GM12874 (cell line): ENCODE measurements at regions not wholly inside any gene's neighbourhood (a gene's known extent, or its start where the extent isn't known, plus 50 kb on each side); places are given as distances from the start of the nearest gene placed in this dataset.

Source experiments
- TF ChIP-seq, protein P1 (sequence below): IDR thresholded peaks from 2 replicates; pipeline ENCODE4 v1.5.1; 2011; ENCODE audit warnings: low read depth, mild to moderate bottlenecking, control low read depth, low read length, moderate library complexity; ENCODE audit not compliant: insufficient read depth

DNA sequence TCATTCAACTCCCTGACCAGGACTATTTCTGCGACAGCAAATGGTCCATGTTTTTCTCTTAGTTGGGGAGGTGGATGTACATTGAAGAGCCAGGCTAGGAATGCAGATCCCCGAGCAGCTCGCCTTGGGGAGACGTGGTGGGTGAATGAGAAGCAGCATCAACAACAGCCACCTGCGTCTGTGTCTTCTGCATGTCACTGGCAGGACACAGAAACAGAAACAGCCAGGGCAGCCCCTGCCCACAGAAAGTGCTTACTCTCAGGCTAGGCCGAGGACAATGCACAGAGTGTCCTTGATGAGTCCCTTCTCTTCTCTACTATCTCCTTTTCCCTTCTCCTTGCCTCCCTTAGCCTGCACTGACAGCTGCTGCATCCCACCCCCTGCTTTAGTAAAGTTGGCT lies 541.9 kb upstream of the CADM1 start:
- TF ChIP-seq, protein P1, sequence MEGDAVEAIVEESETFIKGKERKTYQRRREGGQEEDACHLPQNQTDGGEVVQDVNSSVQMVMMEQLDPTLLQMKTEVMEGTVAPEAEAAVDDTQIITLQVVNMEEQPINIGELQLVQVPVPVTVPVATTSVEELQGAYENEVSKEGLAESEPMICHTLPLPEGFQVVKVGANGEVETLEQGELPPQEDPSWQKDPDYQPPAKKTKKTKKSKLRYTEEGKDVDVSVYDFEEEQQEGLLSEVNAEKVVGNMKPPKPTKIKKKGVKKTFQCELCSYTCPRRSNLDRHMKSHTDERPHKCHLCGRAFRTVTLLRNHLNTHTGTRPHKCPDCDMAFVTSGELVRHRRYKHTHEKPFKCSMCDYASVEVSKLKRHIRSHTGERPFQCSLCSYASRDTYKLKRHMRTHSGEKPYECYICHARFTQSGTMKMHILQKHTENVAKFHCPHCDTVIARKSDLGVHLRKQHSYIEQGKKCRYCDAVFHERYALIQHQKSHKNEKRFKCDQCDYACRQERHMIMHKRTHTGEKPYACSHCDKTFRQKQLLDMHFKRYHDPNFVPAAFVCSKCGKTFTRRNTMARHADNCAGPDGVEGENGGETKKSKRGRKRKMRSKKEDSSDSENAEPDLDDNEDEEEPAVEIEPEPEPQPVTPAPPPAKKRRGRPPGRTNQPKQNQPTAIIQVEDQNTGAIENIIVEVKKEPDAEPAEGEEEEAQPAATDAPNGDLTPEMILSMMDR: no peak

DNA sequence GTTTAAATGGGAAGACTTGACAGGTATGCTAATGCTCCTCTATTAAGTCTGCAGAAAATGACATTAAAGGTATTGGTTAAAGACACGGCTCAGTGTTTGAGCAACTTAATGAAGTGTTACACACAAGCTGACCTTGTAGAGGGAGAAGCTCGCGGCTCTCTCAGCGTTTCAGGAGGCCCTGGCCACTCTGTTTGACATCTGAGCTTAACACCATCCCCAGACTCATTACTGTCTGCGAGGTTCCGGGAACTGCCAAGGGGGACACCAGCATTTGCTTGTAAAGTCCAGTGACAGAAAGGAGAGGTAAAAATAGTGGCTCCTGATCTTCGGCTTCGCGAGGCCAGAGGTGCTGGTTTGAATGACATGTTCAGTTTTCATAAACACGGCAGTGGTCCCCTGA lies 540.7 kb upstream of the CADM1 start:
- TF ChIP-seq, protein P1: no peak

DNA sequence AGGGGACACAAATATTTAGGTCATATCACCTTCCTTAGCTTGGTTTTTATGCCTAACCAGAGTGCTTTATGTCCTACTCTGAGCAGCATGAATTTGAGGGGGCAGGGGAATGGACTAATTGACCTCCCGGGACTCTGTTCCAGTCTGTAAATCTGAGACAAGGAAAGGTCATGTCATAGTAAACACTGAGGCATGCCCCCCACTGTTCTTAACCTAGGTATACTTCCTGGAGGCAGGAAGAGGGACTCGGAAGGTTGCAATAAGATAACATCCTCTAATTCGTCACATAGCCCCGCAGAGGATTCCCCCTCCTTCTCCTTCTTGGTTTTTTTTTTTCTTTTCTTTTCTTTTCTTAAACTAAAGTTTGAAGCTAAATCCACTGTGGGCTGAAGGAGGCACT lies 540.3 kb upstream of the CADM1 start:
- TF ChIP-seq, protein P1: no peak

DNA sequence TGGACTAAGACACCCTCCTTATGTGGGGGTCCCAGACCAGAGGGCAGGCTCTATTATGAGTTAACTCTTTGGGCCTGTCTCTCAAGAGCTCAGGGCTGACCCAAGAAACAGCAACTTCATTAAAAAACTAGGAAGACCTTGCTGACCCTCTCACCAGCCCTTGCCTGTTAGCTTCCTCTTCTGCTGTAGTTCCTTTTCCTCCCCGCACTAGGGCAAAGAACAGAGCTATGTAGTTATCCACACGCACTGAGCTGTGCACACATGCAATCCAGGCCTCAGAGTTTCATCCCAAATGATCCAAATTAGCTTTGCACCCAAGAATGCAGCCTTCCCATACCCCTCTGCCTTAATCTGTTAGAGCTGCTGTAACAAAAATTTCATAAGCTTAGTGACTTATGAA lies 539.6 kb upstream of the CADM1 start:
- TF ChIP-seq, protein P1: no peak

DNA sequence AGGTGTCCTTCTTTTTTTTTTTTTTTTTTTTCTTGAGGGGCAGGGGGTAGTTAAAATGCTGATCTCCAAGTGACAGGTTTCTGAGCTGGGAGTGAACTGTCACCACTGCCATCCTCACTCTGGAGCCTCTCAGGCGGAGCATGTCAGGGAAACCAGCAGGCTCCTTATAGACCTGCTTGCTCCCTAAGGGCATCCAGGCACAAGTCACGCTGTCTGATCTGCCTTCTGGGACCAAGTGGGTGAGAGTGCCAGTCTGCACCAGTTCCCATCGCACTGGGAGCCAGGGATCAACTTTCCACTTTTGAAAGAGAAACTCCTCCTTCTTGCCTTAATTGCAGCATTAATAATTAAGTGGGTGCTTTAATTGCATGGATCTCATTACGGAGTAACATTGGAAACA lies 537.9 kb upstream of the CADM1 start:
- TF ChIP-seq, protein P1: no peak

DNA sequence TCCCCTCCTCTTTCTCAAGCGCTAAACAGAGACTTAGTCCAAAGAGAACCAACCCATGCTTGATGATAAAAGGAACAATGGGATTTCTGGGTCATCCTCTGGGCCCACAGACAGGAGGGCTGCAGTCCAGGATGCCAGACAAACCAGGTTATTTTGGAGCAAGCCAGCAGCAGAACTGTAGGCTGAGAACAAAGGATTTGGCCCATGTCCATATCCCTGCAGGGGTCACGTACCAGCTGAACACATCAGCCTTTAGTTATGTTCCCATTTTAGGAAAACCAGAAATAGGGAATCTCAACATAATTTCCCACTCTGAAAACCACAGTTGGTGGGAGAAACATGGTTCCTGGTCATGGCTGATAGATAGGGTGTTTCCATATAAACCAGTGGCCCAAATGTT lies 533.6 kb upstream of the CADM1 start:
- TF ChIP-seq, protein P1: no peak

DNA sequence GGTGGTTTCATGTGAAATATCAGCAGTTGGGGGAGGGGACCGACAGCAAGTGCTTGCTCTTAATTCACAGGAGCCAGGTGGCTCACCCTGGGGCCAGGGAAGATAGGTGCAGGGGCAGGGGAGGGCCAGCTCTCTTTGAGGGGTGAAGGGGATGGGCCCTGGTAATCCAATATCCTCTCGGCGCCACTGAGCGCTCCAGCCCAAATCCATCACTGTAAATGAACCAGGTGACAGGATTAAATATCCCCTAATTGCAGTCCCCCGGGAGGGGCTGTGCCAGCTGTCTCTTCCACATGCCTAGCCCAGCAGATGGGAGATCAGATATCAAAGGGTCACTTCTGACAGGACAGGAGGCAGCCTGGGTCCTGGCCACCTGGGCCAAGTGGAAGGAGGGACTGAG lies 531.8 kb upstream of the CADM1 start:
- TF ChIP-seq, protein P1: no peak
